Endothelial cell of umbilical vein (primary cell): ENCODE measurements at regions not wholly inside any gene's neighbourhood (a gene's known extent, or its start where the extent isn't known, plus 50 kb on each side); places are given as distances from the start of the nearest gene placed in this dataset.

Experiments
- BruUV-seq: library from RNA; stranded (reverse); fragments of 400-500 nt; replicated peaks from 2 replicates; lab custom pipeline; 2021; lab: Mats Ljungman, UMichigan
- CTCF ChIA-PET: fragments of 300-600, 350-600 bp; sonication (Branson Sonifier 250); formaldehyde crosslinking; loops from one replicate; lab custom pipeline; 2021; ENCODE audit warnings: antibody characterized with exemption, inconsistent platforms; lab: Charles Lee
- POLR2A ChIA-PET: fragments of 300-600, 350-600 bp; sonication (Branson Sonifier 250); formaldehyde crosslinking; loops from one replicate; lab custom pipeline; 2021; ENCODE audit warnings: antibody characterized with exemption, inconsistent platforms; lab: Charles Lee
- DNase-seq: peaks from one replicate; pipeline ENCODE4 v3.0.0-alpha.2; 2011; ENCODE audit warnings: low read depth, low spot score
- FAIRE-seq: peaks from 2 replicates; lab custom pipeline; 2011; peaks lifted over from hg19 to GRCh38; lab: Jason Lieb, UNC
- H2AFZ ChIP-seq: 2 replicates; pipeline ENCODE4 v1.6.0; 2012; ENCODE audit warnings: low read depth, low read length, control low read depth, inconsistent platforms
- H3K27ac ChIP-seq: 2 replicates; pipeline ENCODE4 v1.5.1; 2011; ENCODE audit warnings: low read depth, mild to moderate bottlenecking, control low read depth, low read length, moderate library complexity; ENCODE audit not compliant: insufficient read depth
- H3K27me3 ChIP-seq, 2 experiments: 2 replicates each; pipeline versions ENCODE4 v1.6.0 to v1.6.1; 2011; ENCODE audit warnings: low read length in 2 of 2, mixed read lengths in 1 of 2; ENCODE audit not compliant: control insufficient read depth in 2 of 2, insufficient read depth in 2 of 2
- H3K36me3 ChIP-seq, 2 experiments: 2 replicates in 1 of 2; 3 replicates in 1 of 2; pipeline ENCODE4 v1.5.1; 2011; ENCODE audit warnings: low read length in 2 of 2, mild to moderate bottlenecking in 1 of 2, moderate library complexity in 1 of 2; ENCODE audit not compliant: control insufficient read depth in 2 of 2, insufficient read depth in 2 of 2; ENCODE audit errors: extremely low read depth in 1 of 2
- H3K4me1 ChIP-seq: 3 replicates; pipeline ENCODE4 v1.5.1; 2011; ENCODE audit warnings: mild to moderate bottlenecking, low read length; ENCODE audit not compliant: control insufficient read depth, insufficient read depth; ENCODE audit errors: extremely low read depth
- H3K4me2 ChIP-seq: 2 replicates; pipeline ENCODE4 v1.6.1; 2011; ENCODE audit warnings: low read length, control low read depth, mixed read lengths; ENCODE audit not compliant: insufficient read depth
- H3K4me3 ChIP-seq, 3 experiments: fragments of 200-600 bp in 1 of 3; sonication (generic), shearing (Covaris generic) in 1 of 3; replicated peaks in 1 of 3; 2 replicates each; pipeline ENCODE4 v1.5.1; 2011 to 2016; ENCODE audit warnings: control low read depth in 3 of 3, low read length in 3 of 3, mild to moderate bottlenecking in 2 of 3, inconsistent platforms in 1 of 3, low read depth in 1 of 3, moderate library complexity in 1 of 3; ENCODE audit not compliant: insufficient read depth in 1 of 3
- H3K79me2 ChIP-seq: 2 replicates; pipeline ENCODE4 v1.6.0; 2012; ENCODE audit warnings: low read length, inconsistent platforms; ENCODE audit not compliant: control insufficient read depth, insufficient read depth
- H3K9ac ChIP-seq: replicated peaks from 2 replicates; pipeline ENCODE3; 2011; ENCODE audit warnings: low read length, control low read depth; ENCODE audit not compliant: insufficient read depth; ENCODE audit errors: extremely low read depth
- H3K9me1 ChIP-seq: replicated peaks from 3 replicates; pipeline ENCODE4 v1.6.0; 2011; ENCODE audit warnings: mild to moderate bottlenecking, low read length; ENCODE audit not compliant: control insufficient read depth, insufficient read depth; ENCODE audit errors: extremely low read depth
- H3K9me3 ChIP-seq: replicated peaks from 2 replicates; pipeline ENCODE4 v1.5.1; 2012; ENCODE audit warnings: low read length, inconsistent platforms; ENCODE audit not compliant: control insufficient read depth, insufficient read depth
- H4K20me1 ChIP-seq: replicated peaks from 2 replicates; pipeline ENCODE3; 2011; ENCODE audit warnings: mild to moderate bottlenecking, low read length; ENCODE audit not compliant: control insufficient read depth, insufficient read depth; ENCODE audit errors: extremely low read depth
- CTCF ChIP-seq, 2 donors: IDR thresholded peaks; 1 replicate in 1 of 2; 2 replicates in 1 of 2; pipeline ENCODE4 v1.5.1; 2011; ENCODE audit warnings: low read length in 2 of 2, mild to moderate bottlenecking in 2 of 2, moderate library complexity in 2 of 2, control low read depth in 1 of 2, inconsistent platforms in 1 of 2, low read depth in 1 of 2; ENCODE audit not compliant: insufficient read depth in 1 of 2; ENCODE audit errors: extremely low read depth in 1 of 2
- EZH2 ChIP-seq: IDR thresholded peaks from 2 replicates; pipeline ENCODE4 v1.6.1; 2012; ENCODE audit warnings: borderline replicate concordance, low read depth, mild to moderate bottlenecking, moderate library complexity, low read length, inconsistent platforms; ENCODE audit not compliant: severe bottlenecking
- FOS ChIP-seq: IDR thresholded peaks from 2 replicates; pipeline ENCODE4 v1.6.1; 2011; ENCODE audit warnings: mild to moderate bottlenecking, low read length, moderate library complexity, borderline replicate concordance; ENCODE audit not compliant: insufficient read depth
- GATA2 ChIP-seq: IDR thresholded peaks from 2 replicates; pipeline ENCODE4 v1.7.0; 2011; ENCODE audit warnings: low read depth, mild to moderate bottlenecking, moderate library complexity, mixed read lengths, low read length; ENCODE audit not compliant: insufficient read length, insufficient read depth
- JUN ChIP-seq: IDR thresholded peaks from 2 replicates; pipeline ENCODE4 v1.6.1; 2011; ENCODE audit warnings: borderline replicate concordance, low read depth; ENCODE audit not compliant: insufficient read length, insufficient read depth
- MYC ChIP-seq: IDR thresholded peaks from one replicate; pipeline ENCODE4 v1.6.1; 2011; ENCODE audit warnings: mild to moderate bottlenecking, low read depth, low read length
- POLR2A ChIP-seq: IDR thresholded peaks from 2 replicates; pipeline ENCODE4 v1.6.1; 2012; ENCODE audit warnings: low read depth, mild to moderate bottlenecking, control low read depth, low read length
- POLR2AphosphoS5 ChIP-seq: IDR thresholded peaks from 2 replicates; pipeline ENCODE4 v1.6.1; 2012; ENCODE audit warnings: low read depth, mild to moderate bottlenecking, control low read depth, low read length, moderate library complexity; ENCODE audit not compliant: insufficient read depth
- dilution Hi-C: fragments of 300-500 bp; cut with MboI; formaldehyde crosslinking; loops from one replicate; pipeline ENCODE4 v1.15.0; 2019; ENCODE audit warnings: low sequenced_read_pairs; ENCODE audit not compliant: extremely low pct_ligation_motif_present
- intact Hi-C: fragments of 100-400 bp; cut with micrococcal nuclease; formaldehyde crosslinking; loops from one replicate; pipeline ENCODE4 v1.10.0; 2022
- TF ChIP-seq, protein P1 (sequence below): IDR thresholded peaks from 2 replicates; pipeline ENCODE4 v1.6.1; 2011; ENCODE audit not compliant: insufficient read depth, insufficient read length

DNA sequence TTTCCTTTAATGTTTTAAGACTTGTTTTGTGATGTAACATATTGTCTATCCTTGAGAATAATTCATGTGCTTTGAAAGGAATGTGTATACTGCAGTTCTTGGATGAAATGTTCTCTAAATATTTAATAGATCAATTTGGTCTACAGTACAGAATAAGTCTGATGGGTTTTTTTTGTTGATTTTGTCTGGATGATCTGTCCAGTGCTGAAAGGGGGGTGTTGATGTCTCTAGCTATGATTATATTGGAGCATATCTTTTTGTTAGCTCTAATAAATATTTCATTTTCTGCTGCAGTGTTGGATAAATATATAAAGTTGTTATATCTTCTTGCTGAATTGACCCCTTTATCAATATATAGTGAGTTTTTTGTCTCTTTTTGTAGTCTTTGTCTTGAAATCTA lies 269.9 kb upstream of the TUSC1 start:
- Histone ChIP-seq H3K9me3 (no peaks in the 10 kb centered on the region), H3K79me2 (no peaks in the 10 kb centered on the region), H3K9ac (no peak overlapping the region), H3K36me3 (no peaks in the 10 kb centered on the region), H3K4me2 (no peak overlapping the region), H2AFZ (no peak overlapping the region), H3K9me1 (no peaks in the 10 kb centered on the region), H3K4me3 (no peak overlapping the region), H3K27me3 (no peaks in the 10 kb centered on the region), H3K4me1 (no peaks in the 10 kb centered on the region), H4K20me1 (no peaks in the 10 kb centered on the region), H3K27ac (no peak overlapping the region)
- no peak for FAIRE-seq
- DNase-seq = no peak
- intact Hi-C loops = no loop called here
- no TSS peak for BruUV-seq
- ChIA-PET CTCF (interaction anchor here (0.7 to 1.5 kb wide), 2 partner anchors 9 to 12 kb away, joined by 3 to 4 read pairs; no protein-coding TSS in a partner anchor), POLR2A (no interaction called here)
- TF ChIP-seq MYC = no peak
- TF ChIP-seq CTCF (IDR thresholded peaks at IDR 0.05; ENCODE audit: extremely low read depth in 1 of 2, insufficient read depth in 1 of 2, low read depth in 1 of 2, low read length in 2 of 2) = no peak
- TF ChIP-seq, protein P1, sequence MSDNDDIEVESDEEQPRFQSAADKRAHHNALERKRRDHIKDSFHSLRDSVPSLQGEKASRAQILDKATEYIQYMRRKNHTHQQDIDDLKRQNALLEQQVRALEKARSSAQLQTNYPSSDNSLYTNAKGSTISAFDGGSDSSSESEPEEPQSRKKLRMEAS = no peak
- no peak for TF ChIP-seq EZH2
- TF ChIP-seq GATA2 = no peak
- no peak for TF ChIP-seq FOS
- no peak for TF ChIP-seq JUN
- TF ChIP-seq POLR2A = no peak
- TF ChIP-seq POLR2AphosphoS5 = no peak
- dilution Hi-C loops = no loop called here
